Muscle layer of duodenum (tissue), 2 donors: ENCODE measurements at regions not wholly inside any gene's neighbourhood (a gene's known extent, or its start where the extent isn't known, plus 50 kb on each side); places are given as distances from the start of the nearest gene placed in this dataset.

ENCODE experiments used
- H3K27ac ChIP-seq: one replicate; pipeline ENCODE4 v1.7.0; 2013; ENCODE audit warnings: mild to moderate bottlenecking, low read length
- H3K27me3 ChIP-seq: one replicate; pipeline ENCODE4 v1.7.0; 2013; ENCODE audit warnings: low read depth, mild to moderate bottlenecking, control low read depth, low read length
- H3K36me3 ChIP-seq, 2 donors: one replicate each; pipeline ENCODE4 v1.7.0; 2013; ENCODE audit warnings: low read length in 2 of 2, control low read depth in 1 of 2, mild to moderate bottlenecking in 1 of 2; ENCODE audit not compliant: insufficient read depth in 2 of 2, control insufficient read depth in 1 of 2
- H3K4me1 ChIP-seq, 2 donors: one replicate each; pipeline ENCODE4 v1.7.0; 2013; ENCODE audit warnings: low read length in 2 of 2, mild to moderate bottlenecking in 2 of 2, control low read depth in 1 of 2, moderate library complexity in 1 of 2; ENCODE audit not compliant: insufficient read depth in 2 of 2, control insufficient read depth in 1 of 2
- H3K4me3 ChIP-seq, 2 donors: one replicate each; pipeline ENCODE4 v1.7.0; 2013; ENCODE audit warnings: low read length in 2 of 2, low read depth in 1 of 2, mild to moderate bottlenecking in 1 of 2
- H3K9me3 ChIP-seq, 2 donors: one replicate each; pipeline ENCODE4 v1.7.0; 2013; ENCODE audit warnings: low read length in 2 of 2, control low read depth in 1 of 2, mild to moderate bottlenecking in 1 of 2; ENCODE audit not compliant: control insufficient read depth in 1 of 2
- donor health status: healthy.

GRCh38 chr2:11980809-11981208 lies 234.4 kb downstream of the LPIN1 start:
- H3K27me3 ChIP-seq = no peaks in the 10 kb centered on the region
- H3K4me1 ChIP-seq = no peaks in the 10 kb centered on the region
- no peak overlapping the region for H3K27ac ChIP-seq
- no peak overlapping the region for H3K4me3 ChIP-seq
- H3K9me3 ChIP-seq = no peaks in the 10 kb centered on the region
- H3K36me3 ChIP-seq = no peaks in the 10 kb centered on the region

- Histone ChIP-seq H3K4me3 (no peak overlapping the region), H3K4me1 (no peaks in the 10 kb centered on the region), H3K36me3 (no peaks in the 10 kb centered on the region), H3K9me3 (no peaks in the 10 kb centered on the region), H3K27ac (no peak overlapping the region), H3K27me3 (no peaks in the 10 kb centered on the region)
Measured at GRCh38 chr2:11983401-11983800, 237.0 kb downstream of the LPIN1 start.

GRCh38 chr2:11983870-11984269 lies 237.4 kb downstream of the LPIN1 start:
- Histone ChIP-seq H3K27ac (no peak overlapping the region), H3K36me3 (no peaks in the 10 kb centered on the region), H3K9me3 (no peaks in the 10 kb centered on the region), H3K4me3 (no peak overlapping the region), H3K27me3 (no peaks in the 10 kb centered on the region), H3K4me1 (no peaks in the 10 kb centered on the region)

GRCh38 chr2:11984316-11985158 lies 238.1 kb downstream of the LPIN1 start:
- H3K27ac ChIP-seq = no peak overlapping the region
- no peak overlapping the region for H3K4me3 ChIP-seq
- no peaks in the 10 kb centered on the region for H3K4me1 ChIP-seq
- no peaks in the 10 kb centered on the region for H3K9me3 ChIP-seq
- H3K36me3 ChIP-seq = no peaks in the 10 kb centered on the region
- no peaks in the 10 kb centered on the region for H3K27me3 ChIP-seq

- H3K4me3 ChIP-seq = no peak overlapping the region
- H3K27ac ChIP-seq = no peak overlapping the region
- no peaks in the 10 kb centered on the region for H3K36me3 ChIP-seq
- no peaks in the 10 kb centered on the region for H3K9me3 ChIP-seq
- H3K27me3 ChIP-seq = no peaks in the 10 kb centered on the region
- no peaks in the 10 kb centered on the region for H3K4me1 ChIP-seq
Measured at GRCh38 chr2:11985817-11986566, 239.6 kb downstream of the LPIN1 start.

GRCh38 chr2:11987151-11987550 lies 240.7 kb downstream of the LPIN1 start:
- H3K9me3 ChIP-seq = no peaks in the 10 kb centered on the region
- no peak overlapping the region for H3K4me3 ChIP-seq
- H3K36me3 ChIP-seq = no peaks in the 10 kb centered on the region
- no peaks in the 10 kb centered on the region for H3K4me1 ChIP-seq
- H3K27me3 ChIP-seq = no peaks in the 10 kb centered on the region
- no peak overlapping the region for H3K27ac ChIP-seq

- no peak overlapping the region for H3K4me3 ChIP-seq
- H3K27ac ChIP-seq = no peak overlapping the region
- no peaks in the 10 kb centered on the region for H3K9me3 ChIP-seq
Measured at GRCh38 chr2:11988691-11989353, 242.4 kb downstream of the LPIN1 start.

GRCh38 chr2:11989354-11989703 lies 242.9 kb downstream of the LPIN1 start:
- no peaks in the 10 kb centered on the region for H3K4me1 ChIP-seq
- H3K27ac ChIP-seq = no peak overlapping the region
- H3K27me3 ChIP-seq = no peaks in the 10 kb centered on the region
- no peaks in the 10 kb centered on the region for H3K9me3 ChIP-seq
- no peaks in the 10 kb centered on the region for H3K36me3 ChIP-seq
- H3K4me3 ChIP-seq = no peak overlapping the region

More at GRCh38 chr2:11988691-11989353, 242.4 kb downstream of the LPIN1 start:
- no peaks in the 10 kb centered on the region for H3K4me1 ChIP-seq
- H3K36me3 ChIP-seq = no peaks in the 10 kb centered on the region
- H3K27me3 ChIP-seq = no peaks in the 10 kb centered on the region

- Histone ChIP-seq H3K36me3 (no peaks in the 10 kb centered on the region), H3K27ac (no peak overlapping the region), H3K9me3 (no peaks in the 10 kb centered on the region), H3K4me3 (no peak overlapping the region), H3K4me1 (no peaks in the 10 kb centered on the region), H3K27me3 (no peaks in the 10 kb centered on the region)
Measured at GRCh38 chr2:11990576-11990975, 244.1 kb downstream of the LPIN1 start.

GRCh38 chr2:11993749-11994148 lies 247.3 kb downstream of the LPIN1 start:
- Histone ChIP-seq H3K4me3 (no peak overlapping the region), H3K27ac (no peak overlapping the region), H3K36me3 (no peaks in the 10 kb centered on the region), H3K27me3 (no peaks in the 10 kb centered on the region), H3K4me1 (no peaks in the 10 kb centered on the region), H3K9me3 (no peaks in the 10 kb centered on the region)

- no peaks in the 10 kb centered on the region for H3K27me3 ChIP-seq
- H3K27ac ChIP-seq = no peak overlapping the region
- H3K4me3 ChIP-seq = no peak overlapping the region
- no peaks in the 10 kb centered on the region for H3K4me1 ChIP-seq
- H3K36me3 ChIP-seq = no peaks in the 10 kb centered on the region
- no peaks in the 10 kb centered on the region for H3K9me3 ChIP-seq
Measured at GRCh38 chr2:11995456-11995855, 249.0 kb downstream of the LPIN1 start.
